Activated CD4-positive, alpha-beta memory T cell treated with anti-CD3 and anti-CD28 coated beads for 36 hours (primary cell): ENCODE measurements at regions not wholly inside any gene's neighbourhood (a gene's known extent, or its start where the extent isn't known, plus 50 kb on each side); places are given as distances from the start of the nearest gene placed in this dataset.

ENCODE experiments used
- CTCF ChIA-PET: fragments of 350-600 bp; sonication (Branson Sonifier 250); formaldehyde crosslinking; loops from one replicate; lab custom pipeline; 2021; ENCODE audit warnings: antibody characterized with exemption, inconsistent platforms; lab: Charles Lee
- POLR2A ChIA-PET: fragments of 350-600 bp; sonication (Branson Sonifier 250); formaldehyde crosslinking; loops from one replicate; lab custom pipeline; 2021; ENCODE audit warnings: antibody characterized with exemption; lab: Charles Lee
- DNase-seq: peaks from one replicate; pipeline ENCODE4 v3.0.0-alpha.2; 2020
- H3K27ac Mint-ChIP-seq: one replicate; pipeline ENCODE4 v1.8.0; 2021; ENCODE audit warnings: mixed read lengths
- H3K27me3 Mint-ChIP-seq: one replicate; pipeline ENCODE4 v1.8.0; 2021; ENCODE audit warnings: mixed read lengths
- H3K36me3 Mint-ChIP-seq: one replicate; pipeline ENCODE4 v1.8.0; 2021; ENCODE audit warnings: mixed read lengths
- H3K4me1 Mint-ChIP-seq: one replicate; pipeline ENCODE4 v1.8.0; 2021; ENCODE audit warnings: low read depth, mixed read lengths
- H3K4me3 Mint-ChIP-seq: one replicate; pipeline ENCODE4 v1.8.0; 2021; ENCODE audit warnings: mild to moderate bottlenecking, mixed read lengths
- H3K9me3 Mint-ChIP-seq: one replicate; pipeline ENCODE4 v1.8.0; 2021; ENCODE audit warnings: mixed read lengths
- intact Hi-C: fragments of 100-400 bp; cut with micrococcal nuclease; formaldehyde crosslinking; loops from one replicate; pipeline ENCODE4 v1.15.1; 2023

- POLR2A ChIA-PET, result no interaction called here
- Mint-ChIP-seq H3K9me3 (no peaks in the 10 kb centered on the region), H3K4me1 (no peaks in the 10 kb centered on the region), H3K4me3 (no peak overlapping the region), H3K36me3 (no peaks in the 10 kb centered on the region), H3K27ac (no peak overlapping the region), H3K27me3 (no peaks in the 10 kb centered on the region)
- CTCF ChIA-PET, result no interaction called here
- no peak for DNase-seq
- intact Hi-C loops, result no loop called here
Observed at GRCh38 chr11:92304271-92304670, 79.7 kb downstream of the FAT3 start.

- no peak overlapping the region for H3K4me3 Mint-ChIP-seq
- DNase-seq, result no peak
- H3K27me3 Mint-ChIP-seq, result no peaks in the 10 kb centered on the region
- H3K9me3 Mint-ChIP-seq, result no peaks in the 10 kb centered on the region
- H3K36me3 Mint-ChIP-seq, result no peaks in the 10 kb centered on the region
- no peaks in the 10 kb centered on the region for H3K4me1 Mint-ChIP-seq
- H3K27ac Mint-ChIP-seq, result no peak overlapping the region
- POLR2A ChIA-PET, result no interaction called here
- intact Hi-C loops, result no loop called here
- CTCF ChIA-PET, result no interaction called here
Observed at GRCh38 chr11:92306966-92307510, 82.4 kb downstream of the FAT3 start.

- CTCF ChIA-PET, result no interaction called here
Observed at GRCh38 chr11:92308366-92308765, 83.7 kb downstream of the FAT3 start.

GRCh38 chr11:92311616-92312449, 87.2 kb downstream of the FAT3 start:
- Mint-ChIP-seq H3K27me3 (no peaks in the 10 kb centered on the region), H3K4me3 (no peak overlapping the region), H3K27ac (no peak overlapping the region), H3K36me3 (no peaks in the 10 kb centered on the region), H3K4me1 (no peaks in the 10 kb centered on the region), H3K9me3 (no peaks in the 10 kb centered on the region)
- ChIA-PET POLR2A (no interaction called here), CTCF (interaction anchor here (0.7 kb wide), 1 partner anchor 90 kb away, joined by 3 read pairs; no protein-coding TSS in a partner anchor)
- no peak for DNase-seq
- intact Hi-C loops, result no loop called here

More at GRCh38 chr11:92308366-92308765, 83.7 kb downstream of the FAT3 start:
- POLR2A ChIA-PET, result no interaction called here
- Mint-ChIP-seq H3K4me3 (no peak overlapping the region), H3K27ac (no peak overlapping the region), H3K36me3 (no peaks in the 10 kb centered on the region), H3K27me3 (no peaks in the 10 kb centered on the region), H3K9me3 (no peaks in the 10 kb centered on the region), H3K4me1 (no peaks in the 10 kb centered on the region)
- no peak for DNase-seq
- intact Hi-C loops, result no loop called here

GRCh38 chr11:92313784-92314183, 89.2 kb downstream of the FAT3 start:
- H3K27ac Mint-ChIP-seq, result no peak overlapping the region
- intact Hi-C loops, result no loop called here
- H3K9me3 Mint-ChIP-seq, result no peaks in the 10 kb centered on the region
- no peak for DNase-seq
- H3K27me3 Mint-ChIP-seq, result no peaks in the 10 kb centered on the region
- CTCF ChIA-PET, result no interaction called here
- no peak overlapping the region for H3K4me3 Mint-ChIP-seq
- H3K36me3 Mint-ChIP-seq, result no peaks in the 10 kb centered on the region
- POLR2A ChIA-PET, result no interaction called here
- H3K4me1 Mint-ChIP-seq, result no peaks in the 10 kb centered on the region

- Mint-ChIP-seq H3K4me3 (no peak overlapping the region), H3K9me3 (no peaks in the 10 kb centered on the region), H3K27me3 (no peaks in the 10 kb centered on the region), H3K27ac (no peak overlapping the region), H3K36me3 (no peaks in the 10 kb centered on the region), H3K4me1 (no peaks in the 10 kb centered on the region)
- intact Hi-C loops, result no loop called here
- POLR2A ChIA-PET, result no interaction called here
- no peak for DNase-seq
- CTCF ChIA-PET, result no interaction called here
Observed at GRCh38 chr11:92314499-92314898, 89.9 kb downstream of the FAT3 start.

GRCh38 chr11:92316106-92316809, 91.6 kb downstream of the FAT3 start:
- H3K36me3 Mint-ChIP-seq, result no peaks in the 10 kb centered on the region
- H3K4me3 Mint-ChIP-seq, result no peak overlapping the region
- no peaks in the 10 kb centered on the region for H3K27me3 Mint-ChIP-seq
- no peaks in the 10 kb centered on the region for H3K4me1 Mint-ChIP-seq
- intact Hi-C loops, result no loop called here
- ChIA-PET CTCF (no interaction called here), POLR2A (no interaction called here)
- no peak for DNase-seq
- no peaks in the 10 kb centered on the region for H3K9me3 Mint-ChIP-seq
- H3K27ac Mint-ChIP-seq, result no peak overlapping the region

GRCh38 chr11:92317222-92317621, 92.6 kb downstream of the FAT3 start:
- Mint-ChIP-seq H3K9me3 (no peaks in the 10 kb centered on the region), H3K36me3 (no peaks in the 10 kb centered on the region), H3K27me3 (no peaks in the 10 kb centered on the region), H3K4me3 (no peak overlapping the region), H3K27ac (no peak overlapping the region), H3K4me1 (no peaks in the 10 kb centered on the region)
- CTCF ChIA-PET, result no interaction called here
- intact Hi-C loops, result no loop called here
- no peak for DNase-seq
- POLR2A ChIA-PET, result no interaction called here

- POLR2A ChIA-PET, result no interaction called here
- CTCF ChIA-PET, result no interaction called here
- H3K27me3 Mint-ChIP-seq, result no peaks in the 10 kb centered on the region
- H3K4me1 Mint-ChIP-seq, result no peaks in the 10 kb centered on the region
- no peak overlapping the region for H3K4me3 Mint-ChIP-seq
- intact Hi-C loops, result no loop called here
- H3K9me3 Mint-ChIP-seq, result no peaks in the 10 kb centered on the region
- H3K36me3 Mint-ChIP-seq, result no peaks in the 10 kb centered on the region
- DNase-seq, result no peak
- H3K27ac Mint-ChIP-seq, result no peak overlapping the region
Observed at GRCh38 chr11:92317721-92318120, 93.1 kb downstream of the FAT3 start.

GRCh38 chr11:92322225-92322624, 97.6 kb downstream of the FAT3 start:
- Mint-ChIP-seq H3K9me3 (no peaks in the 10 kb centered on the region), H3K4me3 (no peak overlapping the region), H3K27me3 (no peaks in the 10 kb centered on the region), H3K36me3 (no peaks in the 10 kb centered on the region), H3K4me1 (no peaks in the 10 kb centered on the region), H3K27ac (no peak overlapping the region)
- POLR2A ChIA-PET, result no interaction called here
- CTCF ChIA-PET, result no interaction called here
- intact Hi-C loops, result no loop called here
- DNase-seq, result no peak

- Mint-ChIP-seq H3K36me3 (no peaks in the 10 kb centered on the region), H3K4me1 (no peaks in the 10 kb centered on the region), H3K4me3 (no peak overlapping the region), H3K27me3 (no peaks in the 10 kb centered on the region), H3K9me3 (no peaks in the 10 kb centered on the region), H3K27ac (no peak overlapping the region)
- intact Hi-C loops, result no loop called here
- ChIA-PET CTCF (no interaction called here), POLR2A (no interaction called here)
- no peak for DNase-seq
Observed at GRCh38 chr11:92324890-92325289, 100.3 kb downstream of the FAT3 start.

- H3K4me1 Mint-ChIP-seq, result no peaks in the 10 kb centered on the region
- no peak for DNase-seq
- no peak overlapping the region for H3K27ac Mint-ChIP-seq
- H3K4me3 Mint-ChIP-seq, result no peak overlapping the region
- H3K36me3 Mint-ChIP-seq, result no peaks in the 10 kb centered on the region
- no peaks in the 10 kb centered on the region for H3K27me3 Mint-ChIP-seq
- ChIA-PET CTCF (no interaction called here), POLR2A (no interaction called here)
- intact Hi-C loops, result no loop called here
- H3K9me3 Mint-ChIP-seq, result no peaks in the 10 kb centered on the region
Observed at GRCh38 chr11:92325416-92325815, 100.8 kb downstream of the FAT3 start.
